Loucy (cell line): ENCODE measurements at regions not wholly inside any gene's neighbourhood (a gene's known extent, or its start where the extent isn't known, plus 50 kb on each side); places are given as distances from the start of the nearest gene placed in this dataset.

Experiments used
- H2AFZ ChIP-seq: fragments of 200-600 bp; sonication (generic); 2 replicates; pipeline ENCODE4 v1.6.0; 2016; ENCODE audit warnings: antibody characterized with exemption, mild to moderate bottlenecking, low read length, moderate library complexity
- H3F3A ChIP-seq: fragments of 200-600 bp; 2 replicates; pipeline ENCODE4 v1.6.0; 2016; ENCODE audit warnings: antibody characterized with exemption, low read depth, mild to moderate bottlenecking
- H3K27me3 ChIP-seq: fragments of 200-600 bp; sonication (generic); 2 replicates; pipeline ENCODE4 v1.6.1; 2014; ENCODE audit warnings: low read length, mild to moderate bottlenecking; ENCODE audit not compliant: insufficient read depth, poor library complexity, severe bottlenecking
- H3K36me3 ChIP-seq: fragments of 200-600 bp; sonication (generic); 2 replicates; pipeline ENCODE4 v1.6.1; 2016; ENCODE audit warnings: low read length; ENCODE audit not compliant: insufficient read depth
- H3K4me1 ChIP-seq: fragments of 200-600 bp; sonication (generic); 2 replicates; pipeline ENCODE4 v1.5.1; 2014; ENCODE audit warnings: low read length, mild to moderate bottlenecking; ENCODE audit not compliant: insufficient read depth, poor library complexity, severe bottlenecking
- H3K4me2 ChIP-seq: fragments of 200-600 bp; sonication (generic); 2 replicates; pipeline ENCODE4 v1.6.0; 2014; ENCODE audit warnings: antibody characterized with exemption, low read length, low read depth, mild to moderate bottlenecking; ENCODE audit not compliant: poor library complexity, severe bottlenecking
- H3K4me3 ChIP-seq: fragments of 200-600 bp; sonication (generic); 2 replicates; pipeline ENCODE4 v1.5.1; 2014; ENCODE audit warnings: low read length, mild to moderate bottlenecking, mixed read lengths; ENCODE audit not compliant: poor library complexity, severe bottlenecking
- H3K79me2 ChIP-seq: fragments of 200-600 bp; sonication (generic); 2 replicates; pipeline ENCODE4 v1.6.1; 2014; ENCODE audit warnings: low read length; ENCODE audit not compliant: insufficient read depth
- H3K9ac ChIP-seq: fragments of 200-600 bp; sonication (generic); 2 replicates; pipeline ENCODE4 v1.6.0; 2014; ENCODE audit warnings: mild to moderate bottlenecking, low read depth, low read length, moderate library complexity; ENCODE audit not compliant: poor library complexity, severe bottlenecking
- H3K9me2 ChIP-seq: fragments of 200-600 bp; sonication (generic); replicated peaks from 2 replicates; pipeline ENCODE4 v1.6.1; 2016; ENCODE audit warnings: low read depth, low read length, mixed read lengths
- H3K9me3 ChIP-seq: fragments of 200-600 bp; sonication (generic); 2 replicates; pipeline ENCODE4 v1.6.1; 2014; ENCODE audit warnings: mild to moderate bottlenecking, antibody characterized with exemption, low read length, low read depth; ENCODE audit not compliant: insufficient read depth
- H4K20me1 ChIP-seq: fragments of 200-600 bp; sonication (generic); 2 replicates; pipeline ENCODE4 v1.6.0; 2014; ENCODE audit warnings: antibody characterized with exemption, low read length, mild to moderate bottlenecking; ENCODE audit not compliant: insufficient read depth, poor library complexity, severe bottlenecking
- CTCF ChIP-seq: fragments of 200-600 bp; sonication (generic); conservative IDR thresholded peaks from 2 replicates; pipeline ENCODE4 v1.5.1; 2014; ENCODE audit warnings: mild to moderate bottlenecking, antibody characterized with exemption, low read length
- EZH2phosphoT487 ChIP-seq: fragments of 200-600 bp; IDR thresholded peaks from 2 replicates; pipeline ENCODE4 v1.6.1; 2018; ENCODE audit warnings: antibody characterized with exemption, mild to moderate bottlenecking, moderate library complexity, borderline replicate concordance

DNA sequence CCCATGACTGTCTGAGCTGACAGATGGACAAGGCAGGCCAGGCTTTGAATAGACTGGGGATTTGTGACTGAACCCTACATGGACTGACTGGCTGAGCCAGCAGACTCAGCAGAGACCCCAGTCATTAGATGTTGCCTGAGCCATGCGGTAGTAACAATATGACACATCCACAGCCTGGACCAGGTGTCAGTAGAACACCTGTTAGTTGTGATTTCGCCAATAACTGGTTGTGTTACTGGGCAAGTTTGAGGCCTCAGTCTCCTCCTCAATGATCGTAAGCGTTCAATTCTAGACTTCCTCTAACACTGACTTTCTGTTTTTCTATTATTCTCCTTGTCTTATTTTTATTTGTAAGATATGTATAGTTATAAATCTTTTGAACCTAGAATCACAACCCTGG, 311.9 kb upstream of the MAP3K7 start:
- H3K4me1 ChIP-seq: no peaks in the 10 kb centered on the region
- no peak for TF ChIP-seq CTCF
- TF ChIP-seq EZH2phosphoT487: no peak
- no peaks in the 10 kb centered on the region for H3F3A ChIP-seq
- H2AFZ ChIP-seq: no peak overlapping the region
- no peak overlapping the region for H3K4me3 ChIP-seq
- no peaks in the 10 kb centered on the region for H3K79me2 ChIP-seq
- H3K4me2 ChIP-seq: no peak overlapping the region
- no peak overlapping the region for H3K9ac ChIP-seq
- no peaks in the 10 kb centered on the region for H3K9me3 ChIP-seq
- peaks cover 4% of the 10 kb centered on the region for H3K27me3 ChIP-seq
- H3K9me2 ChIP-seq: no peaks in the 10 kb centered on the region
- no peaks in the 10 kb centered on the region for H3K36me3 ChIP-seq
- H4K20me1 ChIP-seq: no peaks in the 10 kb centered on the region

DNA sequence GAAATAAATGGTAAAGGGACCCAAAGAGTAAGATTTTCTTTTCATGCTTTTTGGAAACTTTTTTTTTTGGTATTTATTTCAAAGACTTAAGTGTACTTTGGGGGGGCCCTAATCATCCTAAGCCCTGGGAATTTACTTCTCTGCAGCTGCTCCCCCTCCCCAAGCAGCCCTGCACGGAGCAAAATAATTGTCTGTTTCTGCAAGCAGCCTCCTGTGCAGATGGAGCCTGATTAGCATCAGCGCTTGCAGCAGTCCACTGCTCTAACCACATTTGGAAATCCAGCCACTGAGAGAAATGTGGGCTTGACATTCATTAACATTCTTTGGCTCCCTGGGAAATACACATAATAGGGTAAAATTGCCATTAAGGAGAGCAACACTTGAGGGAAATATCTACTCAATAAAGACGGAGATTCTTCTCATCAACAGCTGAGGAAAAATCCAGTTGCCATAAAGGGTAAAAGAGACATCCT, 309.2 kb upstream of the MAP3K7 start:
- H3K4me3 ChIP-seq: no peak overlapping the region
- no peaks in the 10 kb centered on the region for H3K9me3 ChIP-seq
- peaks cover 6% of the 10 kb centered on the region for H3K27me3 ChIP-seq
- H3K79me2 ChIP-seq: no peaks in the 10 kb centered on the region
- no peaks in the 10 kb centered on the region for H3K36me3 ChIP-seq
- H3K9ac ChIP-seq: no peak overlapping the region
- no peaks in the 10 kb centered on the region for H3K4me1 ChIP-seq
- no peak for TF ChIP-seq EZH2phosphoT487
- TF ChIP-seq CTCF: no peak
- H2AFZ ChIP-seq: no peak overlapping the region
- H3K4me2 ChIP-seq: no peak overlapping the region
- no peaks in the 10 kb centered on the region for H3F3A ChIP-seq
- no peaks in the 10 kb centered on the region for H4K20me1 ChIP-seq
- H3K9me2 ChIP-seq: no peaks in the 10 kb centered on the region

- H3K4me1 ChIP-seq: no peaks in the 10 kb centered on the region
- H3F3A ChIP-seq: no peaks in the 10 kb centered on the region
- H2AFZ ChIP-seq: no peak overlapping the region
- H3K79me2 ChIP-seq: no peaks in the 10 kb centered on the region
- H3K4me2 ChIP-seq: no peak overlapping the region
- H3K27me3 ChIP-seq: peaks cover 6% of the 10 kb centered on the region
- H3K4me3 ChIP-seq: no peak overlapping the region
- H4K20me1 ChIP-seq: no peaks in the 10 kb centered on the region
- no peak overlapping the region for H3K9ac ChIP-seq
- no peaks in the 10 kb centered on the region for H3K9me3 ChIP-seq
- no peak for TF ChIP-seq CTCF
- TF ChIP-seq EZH2phosphoT487: no peak
- no peaks in the 10 kb centered on the region for H3K9me2 ChIP-seq
- no peaks in the 10 kb centered on the region for H3K36me3 ChIP-seq
Observed at GRCh38 chr6:90895299-90896074, 308.6 kb upstream of the MAP3K7 start.
